ENCODE measurements at regions not wholly inside any gene's neighbourhood (a gene's known extent, or its start where the extent isn't known, plus 50 kb on each side); places are given as distances from the start of the nearest gene placed in this dataset.
A peak's percentile ranks its signal among the peaks of the same experiment; 100 is the strongest.

- Histone ChIP-seq H2AFZ (ENCODE audit: low read length) (no peak overlapping the region), H3K27ac (ENCODE audit: low read depth, low read length) (no peak overlapping the region), H3K4me2 (ENCODE audit: insufficient read depth in 1 of 2, low read depth in 2 of 2, low read length in 2 of 2) (no peak overlapping the region), H2BK15ac (ENCODE audit: low read length) (no peak overlapping the region), H4K8ac (ENCODE audit: extremely low read depth, insufficient read depth, low read length) (no peak overlapping the region), H3K9me3 (ENCODE audit: insufficient read depth in 2 of 2, low read depth in 1 of 2, low read length in 1 of 2) (no peaks in the 10 kb centered on the region), H3K9ac (replicated peaks in 1 of 4; ENCODE audit: extremely low read depth in 1 of 4, low read depth in 3 of 4, low read length in 3 of 4) (no peak overlapping the region), H2BK12ac (ENCODE audit: low read depth, low read length) (no peak overlapping the region), H3K4ac (replicated peaks; ENCODE audit: insufficient read length, low read depth, low read length) (no peak overlapping the region), H2BK20ac (ENCODE audit: low read length) (no peak overlapping the region), H2AK5ac (ENCODE audit: low read depth, low read length) (no peak overlapping the region), H2BK120ac (replicated peaks; ENCODE audit: low read depth, low read length) (no peak overlapping the region), H3K18ac (ENCODE audit: extremely low read depth, low read length) (no peak overlapping the region), H2BK5ac (ENCODE audit: low read depth, low read length) (no peak overlapping the region), H4K20me1 (replicated peaks in 1 of 2; ENCODE audit: control insufficient read depth in 1 of 2, insufficient read depth in 2 of 2, low read length in 2 of 2) (no peaks in the 10 kb centered on the region), H3K56ac (replicated peaks; ENCODE audit: insufficient read length, low read depth, low read length) (no peak overlapping the region), H3K4me3 (ENCODE audit: extremely low read depth in 1 of 4, insufficient read depth in 2 of 4, low read depth in 3 of 4, low read length in 4 of 4) (no peak overlapping the region), H4K91ac (replicated peaks; ENCODE audit: insufficient read length, low read length) (no peak overlapping the region), H3K4me1 (replicated peaks in 1 of 4; ENCODE audit: control insufficient read depth in 3 of 4, insufficient read depth in 4 of 4, low read length in 3 of 4) (no peaks in the 10 kb centered on the region), H3K36me3 (ENCODE audit: control insufficient read depth in 2 of 4, insufficient read depth in 4 of 4, low read length in 3 of 4) (no peaks in the 10 kb centered on the region), H3K27me3 (replicated peaks in 1 of 4; ENCODE audit: control insufficient read depth in 3 of 4, extremely low read depth in 1 of 4, insufficient read depth in 3 of 4, low read length in 3 of 4) (no peaks in the 10 kb centered on the region), H4K5ac (ENCODE audit: insufficient read length, low read depth, low read length) (no peak overlapping the region), H3K79me1 (ENCODE audit: low read depth, low read length) (no peaks in the 10 kb centered on the region), H3K23ac (ENCODE audit: insufficient read length) (no peak overlapping the region), H3K23me2 (ENCODE audit: low read depth, low read length) (no peaks in the 10 kb centered on the region), H3K14ac (ENCODE audit: insufficient read length) (no peak overlapping the region), H3K79me2 (ENCODE audit: control insufficient read depth in 1 of 2, insufficient read depth in 2 of 2, low read length in 2 of 2) (no peaks in the 10 kb centered on the region)
- 93% methylated on average over 1 of the region's 1 CpG; no CpG with 5 or more reads in 1 of the 2 experiments for WGBS, 2 experiments (ENCODE audit: extremely low coverage in 1 of 2, insufficient coverage in 1 of 2, insufficient read length in 1 of 2, insufficient replicate concordance in 2 of 2, low coverage in 1 of 2, low lambda C conversion rate in 2 of 2, missing lambda C conversion rate in 1 of 2)
- POLR2A ChIA-PET (ENCODE audit: partially characterized antibody) = no interaction called here
- CTCF ChIA-PET (ENCODE audit: partially characterized antibody) = interaction anchor here (0.9 kb wide), 1 partner anchor 270 kb away, joined by 3 read pairs; no protein-coding TSS in a partner anchor
- TF ChIP-seq RAD21 (IDR thresholded peaks at IDR 0.05 in 1 of 2, conservative IDR thresholded peaks at IDR 0.05 in 1 of 2; ENCODE audit: low read depth in 2 of 2, low read length in 2 of 2) (peak in 1 of 2 experiments; percentile 21; a peak in 1 of 4 replicates), KDM5A (IDR thresholded peaks at IDR 0.05; ENCODE audit: low read length) (no peak), KDM1A (IDR thresholded peaks at IDR 0.05; ENCODE audit: borderline replicate concordance, low read length) (no peak)
- FAIRE-seq (no peak), DNase-seq (ENCODE audit: low read depth in 1 of 2, low spot score in 2 of 2) (no peak)
Observed at GRCh38 chr11:80868831-80869230, 1428.0 kb upstream of the TENM4 start.

Measured in H1 (cell line).